ENCODE measurements at regions not wholly inside any gene's neighbourhood (a gene's known extent, or its start where the extent isn't known, plus 50 kb on each side); places are given as distances from the start of the nearest gene placed in this dataset.
"Not testable (repeated sequence)": the region's sequence is repeated elsewhere in the genome, so short reads cannot be mapped to it uniquely, and the experiment has no call there.

GRCh38 chr15:24139622-24140021, 452.5 kb upstream of the NDN start:
- TF ChIP-seq, protein P1, sequence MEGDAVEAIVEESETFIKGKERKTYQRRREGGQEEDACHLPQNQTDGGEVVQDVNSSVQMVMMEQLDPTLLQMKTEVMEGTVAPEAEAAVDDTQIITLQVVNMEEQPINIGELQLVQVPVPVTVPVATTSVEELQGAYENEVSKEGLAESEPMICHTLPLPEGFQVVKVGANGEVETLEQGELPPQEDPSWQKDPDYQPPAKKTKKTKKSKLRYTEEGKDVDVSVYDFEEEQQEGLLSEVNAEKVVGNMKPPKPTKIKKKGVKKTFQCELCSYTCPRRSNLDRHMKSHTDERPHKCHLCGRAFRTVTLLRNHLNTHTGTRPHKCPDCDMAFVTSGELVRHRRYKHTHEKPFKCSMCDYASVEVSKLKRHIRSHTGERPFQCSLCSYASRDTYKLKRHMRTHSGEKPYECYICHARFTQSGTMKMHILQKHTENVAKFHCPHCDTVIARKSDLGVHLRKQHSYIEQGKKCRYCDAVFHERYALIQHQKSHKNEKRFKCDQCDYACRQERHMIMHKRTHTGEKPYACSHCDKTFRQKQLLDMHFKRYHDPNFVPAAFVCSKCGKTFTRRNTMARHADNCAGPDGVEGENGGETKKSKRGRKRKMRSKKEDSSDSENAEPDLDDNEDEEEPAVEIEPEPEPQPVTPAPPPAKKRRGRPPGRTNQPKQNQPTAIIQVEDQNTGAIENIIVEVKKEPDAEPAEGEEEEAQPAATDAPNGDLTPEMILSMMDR (conservative IDR thresholded peaks at IDR 0.05), result not testable (repeated sequence)
- TF ChIP-seq ZFX (IDR thresholded peaks at IDR 0.05), result not testable (repeated sequence)
